ENCODE measurements at regions not wholly inside any gene's neighbourhood (a gene's known extent, or its start where the extent isn't known, plus 50 kb on each side); places are given as distances from the start of the nearest gene placed in this dataset.
A peak's percentile ranks its signal among the peaks of the same experiment; 100 is the strongest.

DNA sequence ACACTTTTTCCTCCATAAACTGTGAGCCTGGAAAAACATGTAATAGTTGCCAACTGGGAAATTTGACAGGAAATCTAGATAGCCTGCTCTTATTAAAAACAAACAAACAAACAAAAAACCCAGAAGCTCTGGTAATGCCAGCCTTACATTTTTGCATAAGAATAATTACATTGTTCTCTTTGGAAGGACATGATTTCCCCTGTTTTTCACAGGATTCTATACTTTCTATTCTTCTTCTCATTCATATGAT, 137.9 kb downstream of the AEBP2 start:
- H3K36me3 ChIP-seq = no peaks in the 10 kb centered on the region
- no peak overlapping the region for H3K4me3 ChIP-seq
- no peaks in the 10 kb centered on the region for H3K9me3 ChIP-seq (replicated peaks)
- H3K4me1 ChIP-seq = peaks cover 31% of the 10 kb centered on the region
- TF ChIP-seq, protein P1, sequence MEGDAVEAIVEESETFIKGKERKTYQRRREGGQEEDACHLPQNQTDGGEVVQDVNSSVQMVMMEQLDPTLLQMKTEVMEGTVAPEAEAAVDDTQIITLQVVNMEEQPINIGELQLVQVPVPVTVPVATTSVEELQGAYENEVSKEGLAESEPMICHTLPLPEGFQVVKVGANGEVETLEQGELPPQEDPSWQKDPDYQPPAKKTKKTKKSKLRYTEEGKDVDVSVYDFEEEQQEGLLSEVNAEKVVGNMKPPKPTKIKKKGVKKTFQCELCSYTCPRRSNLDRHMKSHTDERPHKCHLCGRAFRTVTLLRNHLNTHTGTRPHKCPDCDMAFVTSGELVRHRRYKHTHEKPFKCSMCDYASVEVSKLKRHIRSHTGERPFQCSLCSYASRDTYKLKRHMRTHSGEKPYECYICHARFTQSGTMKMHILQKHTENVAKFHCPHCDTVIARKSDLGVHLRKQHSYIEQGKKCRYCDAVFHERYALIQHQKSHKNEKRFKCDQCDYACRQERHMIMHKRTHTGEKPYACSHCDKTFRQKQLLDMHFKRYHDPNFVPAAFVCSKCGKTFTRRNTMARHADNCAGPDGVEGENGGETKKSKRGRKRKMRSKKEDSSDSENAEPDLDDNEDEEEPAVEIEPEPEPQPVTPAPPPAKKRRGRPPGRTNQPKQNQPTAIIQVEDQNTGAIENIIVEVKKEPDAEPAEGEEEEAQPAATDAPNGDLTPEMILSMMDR (IDR thresholded peaks at IDR 0.05; ENCODE audit: borderline replicate concordance) = no peak
- no peaks in the 10 kb centered on the region for H3K27me3 ChIP-seq (ENCODE audit: low read depth)
- DNase-seq = no peak
- intact Hi-C loops (cut with micrococcal nuclease) = no loop called here
- no peak overlapping the region for H3K27ac ChIP-seq (replicated peaks)

DNA sequence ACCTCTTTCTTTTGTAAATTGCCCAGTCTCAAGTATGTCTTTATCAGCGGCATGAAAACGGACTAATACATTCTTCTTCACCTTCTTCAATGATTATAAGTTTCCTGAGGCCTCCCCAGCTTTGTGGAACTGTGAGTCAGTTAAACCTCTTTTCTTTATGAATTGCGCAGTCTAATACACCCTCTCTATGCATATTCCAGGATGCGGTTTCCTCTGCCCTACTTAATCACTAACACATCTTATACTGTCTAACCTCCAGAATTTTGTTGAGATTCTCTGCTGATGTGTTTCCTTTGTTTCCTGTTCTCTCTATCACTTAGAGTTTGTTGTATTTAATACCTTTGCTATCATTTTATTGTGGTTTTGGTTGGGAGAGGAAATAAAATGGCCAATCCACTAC, 145.4 kb downstream of the AEBP2 start:
- H3K36me3 ChIP-seq = peaks cover 17% of the 10 kb centered on the region
- no peak overlapping the region for H3K4me3 ChIP-seq
- intact Hi-C loops (cut with micrococcal nuclease) = no loop called here
- peaks cover 15% of the 10 kb centered on the region for H3K9me3 ChIP-seq (replicated peaks)
- no peaks in the 10 kb centered on the region for H3K4me1 ChIP-seq
- no peaks in the 10 kb centered on the region for H3K27me3 ChIP-seq (ENCODE audit: low read depth)
- no peak overlapping the region for H3K27ac ChIP-seq (replicated peaks)
- TF ChIP-seq, protein P1 (IDR thresholded peaks at IDR 0.05; ENCODE audit: borderline replicate concordance) = no peak
- DNase-seq = no peak

DNA sequence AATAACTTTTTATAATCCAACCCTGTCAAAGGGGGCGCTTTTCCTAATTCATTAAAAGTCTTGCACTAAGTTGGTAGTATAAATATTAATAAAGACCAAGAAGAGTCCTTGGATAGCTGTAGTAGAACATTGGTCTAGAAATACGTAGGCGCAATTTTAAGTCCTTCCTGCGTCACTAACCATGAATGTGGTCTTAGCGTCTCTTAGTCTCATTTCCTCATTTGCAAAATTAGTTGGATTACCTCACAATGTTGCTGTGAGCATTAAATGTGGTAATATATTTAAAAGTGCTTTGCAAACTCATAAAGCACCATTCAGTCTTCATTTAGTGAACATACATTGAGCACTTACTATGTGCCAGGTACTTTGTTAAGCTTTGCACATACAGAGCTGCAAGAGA, 149.7 kb downstream of the AEBP2 start:
- H3K36me3 ChIP-seq = peaks cover 6% of the 10 kb centered on the region
- no peaks in the 10 kb centered on the region for H3K27me3 ChIP-seq (ENCODE audit: low read depth)
- H3K27ac ChIP-seq (replicated peaks) = no peak overlapping the region
- no peaks in the 10 kb centered on the region for H3K9me3 ChIP-seq (replicated peaks)
- H3K4me3 ChIP-seq = no peak overlapping the region
- intact Hi-C loops (cut with micrococcal nuclease) = no loop called here
- no peaks in the 10 kb centered on the region for H3K4me1 ChIP-seq
- TF ChIP-seq, protein P1 (IDR thresholded peaks at IDR 0.05; ENCODE audit: borderline replicate concordance) = no peak
- DNase-seq = no peak

DNA sequence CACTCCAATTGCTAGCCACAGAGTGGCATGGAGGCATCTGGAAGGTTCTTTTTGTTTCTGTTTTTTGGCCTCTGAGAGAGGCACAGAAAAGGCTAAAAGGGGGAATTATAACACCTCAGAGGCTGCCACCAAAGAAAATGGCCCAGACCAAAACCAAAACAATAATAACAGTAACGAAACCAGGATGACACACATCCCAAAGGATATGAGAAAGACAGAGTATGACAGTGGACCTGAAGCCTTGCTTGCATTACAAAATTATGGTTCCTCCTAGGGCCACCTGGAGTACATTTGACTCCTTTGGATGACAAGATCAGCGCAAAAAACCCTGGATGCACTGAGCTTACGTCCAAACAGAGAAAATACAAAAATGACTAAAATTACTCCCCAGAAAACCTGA, 152.7 kb downstream of the AEBP2 start:
- Histone ChIP-seq H3K9me3 (replicated peaks) (no peaks in the 10 kb centered on the region), H3K27me3 (ENCODE audit: low read depth) (no peaks in the 10 kb centered on the region), H3K4me3 (no peak overlapping the region), H3K36me3 (no peaks in the 10 kb centered on the region), H3K4me1 (no peaks in the 10 kb centered on the region), H3K27ac (replicated peaks) (no peak overlapping the region)
- DNase-seq = no peak
- TF ChIP-seq, protein P1 (IDR thresholded peaks at IDR 0.05; ENCODE audit: borderline replicate concordance) = no peak
- intact Hi-C loops (cut with micrococcal nuclease) = no loop called here

DNA sequence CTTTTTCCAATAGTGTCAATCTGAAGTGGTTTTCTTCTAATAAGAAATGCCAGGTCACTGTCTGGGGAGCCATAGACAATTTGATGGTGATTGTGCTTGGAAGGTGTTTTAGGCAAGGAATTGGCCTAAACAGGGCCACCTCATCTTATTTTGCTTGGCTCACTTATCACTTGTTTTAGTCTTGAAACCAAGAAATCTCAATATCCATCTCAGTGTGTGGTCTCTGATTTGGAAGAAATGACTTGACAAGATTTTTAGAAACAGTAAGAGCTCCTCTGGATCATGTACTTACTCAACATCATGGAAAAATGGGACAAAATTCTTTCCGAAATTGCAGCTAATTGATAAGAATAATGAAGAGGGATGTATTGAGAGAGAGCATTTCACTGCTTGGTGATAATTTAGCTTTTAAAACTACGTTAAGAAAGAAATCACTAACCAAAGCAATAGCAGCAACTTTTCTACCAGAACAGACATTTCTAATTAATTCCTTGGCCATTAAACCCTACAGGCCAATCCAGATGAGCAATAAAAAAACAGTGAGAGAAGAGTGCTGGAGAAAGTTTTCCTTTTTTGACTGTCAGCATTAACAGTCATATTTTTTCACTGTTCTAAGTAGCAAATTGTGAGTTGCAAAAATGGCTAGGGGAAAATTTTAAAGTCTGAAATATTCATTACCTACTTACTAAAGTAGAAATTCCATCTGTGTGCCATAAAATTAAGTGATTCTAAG, 157.3 kb downstream of the AEBP2 start:
- H3K4me1 ChIP-seq = no peaks in the 10 kb centered on the region
- no peak overlapping the region for H3K4me3 ChIP-seq
- no peak for DNase-seq
- TF ChIP-seq, protein P1 (IDR thresholded peaks at IDR 0.05; ENCODE audit: borderline replicate concordance) = no peak
- H3K36me3 ChIP-seq = no peaks in the 10 kb centered on the region
- no peaks in the 10 kb centered on the region for H3K9me3 ChIP-seq (replicated peaks)
- H3K27me3 ChIP-seq (ENCODE audit: low read depth) = no peaks in the 10 kb centered on the region
- intact Hi-C loops (cut with micrococcal nuclease) = no loop called here
- peak overlapping the region; percentile 2 for H3K27ac ChIP-seq (replicated peaks)

Data from left ventricle myocardium inferior (tissue), 1 donor.